D721Med (cell line): ENCODE measurements at regions not wholly inside any gene's neighbourhood (a gene's known extent, or its start where the extent isn't known, plus 50 kb on each side); places are given as distances from the start of the nearest gene placed in this dataset.

Experiments
- DNase-seq: peaks from one replicate; pipeline ENCODE4 v3.0.0; 2011; ENCODE audit warnings: low spot score; ENCODE audit not compliant: insufficient read length
- FAIRE-seq: peaks from 2 replicates; lab custom pipeline; 2011; peaks lifted over from hg19 to GRCh38; lab: Jason Lieb, UNC
- TF ChIP-seq, protein P1 (sequence below): IDR thresholded peaks from 2 replicates; pipeline ENCODE4 v1.5.1; 2012; ENCODE audit warnings: mild to moderate bottlenecking, control low read depth; ENCODE audit not compliant: insufficient read depth; ENCODE audit errors: missing control alignments

DNA sequence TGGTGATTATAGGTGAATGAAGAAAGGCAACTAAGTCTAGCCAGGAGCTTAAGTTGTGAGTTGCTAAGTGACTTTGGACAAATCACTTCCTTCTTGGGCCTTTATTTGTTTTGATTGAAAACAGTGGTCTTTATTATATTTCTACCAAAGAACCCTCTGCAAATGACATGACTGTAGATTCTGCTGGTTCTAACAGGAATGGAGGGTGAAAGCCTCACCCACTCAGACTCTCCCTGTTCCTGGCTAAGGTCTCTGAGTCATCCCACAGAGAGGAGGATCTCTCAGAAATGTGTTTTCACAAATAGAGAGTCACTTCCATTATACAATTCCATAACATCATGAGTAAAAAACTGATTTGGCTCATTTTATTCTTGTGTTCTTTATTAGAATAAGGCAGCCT lies 583.9 kb upstream of the LRRC4C start:
- FAIRE-seq (no peak), DNase-seq (no peak)
- TF ChIP-seq, protein P1, sequence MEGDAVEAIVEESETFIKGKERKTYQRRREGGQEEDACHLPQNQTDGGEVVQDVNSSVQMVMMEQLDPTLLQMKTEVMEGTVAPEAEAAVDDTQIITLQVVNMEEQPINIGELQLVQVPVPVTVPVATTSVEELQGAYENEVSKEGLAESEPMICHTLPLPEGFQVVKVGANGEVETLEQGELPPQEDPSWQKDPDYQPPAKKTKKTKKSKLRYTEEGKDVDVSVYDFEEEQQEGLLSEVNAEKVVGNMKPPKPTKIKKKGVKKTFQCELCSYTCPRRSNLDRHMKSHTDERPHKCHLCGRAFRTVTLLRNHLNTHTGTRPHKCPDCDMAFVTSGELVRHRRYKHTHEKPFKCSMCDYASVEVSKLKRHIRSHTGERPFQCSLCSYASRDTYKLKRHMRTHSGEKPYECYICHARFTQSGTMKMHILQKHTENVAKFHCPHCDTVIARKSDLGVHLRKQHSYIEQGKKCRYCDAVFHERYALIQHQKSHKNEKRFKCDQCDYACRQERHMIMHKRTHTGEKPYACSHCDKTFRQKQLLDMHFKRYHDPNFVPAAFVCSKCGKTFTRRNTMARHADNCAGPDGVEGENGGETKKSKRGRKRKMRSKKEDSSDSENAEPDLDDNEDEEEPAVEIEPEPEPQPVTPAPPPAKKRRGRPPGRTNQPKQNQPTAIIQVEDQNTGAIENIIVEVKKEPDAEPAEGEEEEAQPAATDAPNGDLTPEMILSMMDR = no peak

DNA sequence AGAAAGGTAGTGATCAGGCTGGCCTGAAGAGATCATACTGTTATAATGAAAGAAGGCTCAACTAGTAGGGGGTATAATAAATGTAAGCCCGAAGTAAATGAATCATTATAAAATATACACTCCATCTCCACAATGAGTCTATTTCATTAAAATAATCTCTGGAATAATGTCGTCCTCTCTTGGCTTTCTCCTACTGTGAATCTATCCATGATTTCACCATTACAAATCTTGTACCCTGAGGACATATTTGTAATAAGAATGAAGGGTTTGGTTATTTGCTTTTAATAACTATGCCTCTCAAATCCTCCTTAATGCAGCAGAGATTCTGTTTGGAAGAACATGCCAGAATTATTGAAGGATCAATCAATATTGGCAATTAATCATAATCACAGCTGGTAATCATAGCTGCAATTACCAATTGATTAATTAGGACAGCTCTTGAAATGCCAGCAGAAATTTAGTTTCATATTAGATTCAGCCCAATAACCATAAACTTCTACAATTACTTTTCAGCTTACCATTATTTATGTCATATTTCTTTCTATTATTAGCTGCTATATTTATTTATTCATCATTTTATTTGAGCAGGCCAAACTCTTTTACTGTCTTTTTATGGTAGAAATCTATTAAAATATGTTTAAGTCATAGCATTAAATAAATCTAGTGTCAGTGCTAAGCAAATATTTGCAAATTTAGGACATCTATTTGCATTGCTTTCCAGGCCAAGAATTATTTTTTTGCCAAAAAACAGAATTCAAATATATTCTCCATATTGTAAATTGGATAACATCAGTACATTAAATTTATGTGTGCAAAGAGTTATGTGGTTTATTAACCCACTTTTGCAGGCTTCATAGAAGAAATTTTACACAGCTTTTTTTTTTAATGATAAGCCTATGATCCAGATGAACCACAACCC lies 588.4 kb upstream of the LRRC4C start:
- TF ChIP-seq, protein P1 = no peak
- no peak for FAIRE-seq
- no peak for DNase-seq

DNA sequence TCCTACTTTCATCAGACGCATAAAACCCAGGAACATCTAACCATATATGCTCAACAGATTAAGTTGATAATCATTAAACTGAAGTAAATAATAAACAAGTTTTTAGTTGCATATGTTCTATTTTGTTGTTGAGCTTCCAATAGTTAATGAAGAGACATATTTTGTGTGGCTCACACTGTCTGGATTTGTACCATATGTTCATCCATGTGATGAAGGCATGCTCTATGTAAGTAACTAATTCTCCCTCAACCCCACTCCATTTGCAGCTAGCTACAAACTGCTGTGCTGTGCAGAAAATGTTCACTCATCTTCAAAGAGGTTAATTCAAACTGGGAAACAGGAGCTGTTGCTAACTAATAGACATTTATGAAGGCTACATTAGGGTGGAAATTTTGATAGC lies 589.7 kb upstream of the LRRC4C start:
- FAIRE-seq = no peak
- TF ChIP-seq, protein P1 = no peak
- DNase-seq = no peak

DNA sequence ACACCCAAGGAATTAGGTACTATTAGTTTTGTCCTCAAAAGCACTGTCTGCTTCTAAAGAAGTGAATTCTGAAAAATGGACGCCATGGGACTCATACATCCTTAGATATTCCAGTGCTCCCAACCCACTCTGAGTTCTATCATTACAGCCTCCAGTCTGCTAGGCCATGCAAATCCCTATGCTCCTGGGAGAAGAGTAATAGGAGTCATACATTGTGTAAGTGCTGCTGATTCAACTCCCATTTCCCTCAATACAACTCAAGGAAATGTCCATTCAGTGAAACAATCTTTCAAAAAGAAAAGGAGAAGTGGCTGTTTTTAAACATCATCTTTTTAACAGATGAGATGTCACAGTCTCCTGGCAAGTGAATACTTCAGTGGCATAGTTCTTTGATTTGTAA lies 590.2 kb upstream of the LRRC4C start:
- no peak for DNase-seq
- TF ChIP-seq, protein P1 = no peak
- no peak for FAIRE-seq

DNA sequence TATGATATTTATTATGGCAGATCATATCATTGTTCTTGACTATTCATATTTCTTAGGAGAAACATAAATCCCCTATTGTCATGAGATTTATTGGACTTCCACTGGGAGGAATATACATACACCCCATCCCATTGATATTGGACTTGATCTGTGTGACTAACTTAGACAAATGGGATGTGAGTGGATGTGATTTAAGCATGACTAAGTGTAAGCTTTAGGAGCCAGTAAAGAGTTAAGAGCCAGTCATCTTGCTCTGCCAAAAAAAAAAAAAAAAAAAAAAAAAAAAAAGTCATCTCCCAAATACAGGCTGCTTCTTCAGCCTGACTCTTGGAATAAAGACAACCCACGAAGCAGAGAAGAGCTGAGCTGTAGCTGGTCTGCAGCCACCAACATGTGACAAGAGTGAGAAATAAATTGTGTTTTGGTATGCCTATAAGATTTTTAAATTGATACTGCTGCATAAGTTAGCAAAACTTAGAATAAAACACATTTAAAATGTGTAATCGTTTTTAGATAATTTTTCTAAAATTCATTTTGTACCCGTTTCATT lies 595.0 kb upstream of the LRRC4C start:
- TF ChIP-seq, protein P1 = no peak
- no peak for DNase-seq
- FAIRE-seq = no peak

DNA sequence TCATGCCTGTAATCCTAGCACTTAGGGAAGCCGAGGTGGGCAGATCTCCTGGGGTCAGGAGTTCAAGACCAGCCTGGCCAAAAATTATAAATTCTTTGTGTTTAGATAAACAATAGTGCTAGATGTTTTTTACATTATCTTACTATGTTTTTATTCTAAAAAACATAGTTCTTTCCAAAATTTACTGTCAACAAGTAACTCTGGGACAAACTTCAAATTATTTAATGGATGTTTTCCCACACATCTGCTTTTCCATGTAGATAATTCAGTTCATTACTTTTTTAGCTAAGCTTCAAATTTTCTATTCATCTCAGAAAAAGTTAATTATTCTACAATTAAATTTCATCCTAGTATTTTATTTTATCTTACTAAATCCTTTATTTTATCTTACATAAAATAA lies 596.2 kb upstream of the LRRC4C start:
- TF ChIP-seq, protein P1 = no peak

DNA sequence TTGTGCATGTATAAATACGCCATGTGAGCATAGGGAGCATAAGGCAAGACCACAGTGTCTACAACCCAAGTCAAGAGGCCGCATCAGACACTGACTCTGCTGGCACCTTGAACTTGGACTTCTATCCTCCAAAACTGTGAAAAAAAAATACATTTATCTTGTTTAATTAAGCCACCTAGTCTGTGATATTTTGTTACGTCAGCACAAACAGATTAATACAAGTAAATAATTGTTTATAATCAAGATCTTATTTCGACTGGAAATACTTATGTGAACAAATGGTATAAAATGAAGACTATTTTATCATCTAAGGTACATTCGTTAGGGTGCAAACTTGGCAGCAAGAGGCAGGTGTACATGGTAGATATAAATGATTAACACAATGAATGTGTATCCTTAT lies 599.3 kb upstream of the LRRC4C start:
- no peak for FAIRE-seq

More for the DNA sequence above, 596.2 kb upstream of the LRRC4C start:
- no peak for DNase-seq
- no peak for FAIRE-seq

More for the DNA sequence above, 599.3 kb upstream of the LRRC4C start:
- TF ChIP-seq, protein P1 = no peak
- DNase-seq = no peak
